ENCODE measurements at regions not wholly inside any gene's neighbourhood (a gene's known extent, or its start where the extent isn't known, plus 50 kb on each side); places are given as distances from the start of the nearest gene placed in this dataset.

GRCh38 chr13:22839603-22840530 lies 340.9 kb upstream of the SGCG start:
- TF ChIP-seq, protein P1, sequence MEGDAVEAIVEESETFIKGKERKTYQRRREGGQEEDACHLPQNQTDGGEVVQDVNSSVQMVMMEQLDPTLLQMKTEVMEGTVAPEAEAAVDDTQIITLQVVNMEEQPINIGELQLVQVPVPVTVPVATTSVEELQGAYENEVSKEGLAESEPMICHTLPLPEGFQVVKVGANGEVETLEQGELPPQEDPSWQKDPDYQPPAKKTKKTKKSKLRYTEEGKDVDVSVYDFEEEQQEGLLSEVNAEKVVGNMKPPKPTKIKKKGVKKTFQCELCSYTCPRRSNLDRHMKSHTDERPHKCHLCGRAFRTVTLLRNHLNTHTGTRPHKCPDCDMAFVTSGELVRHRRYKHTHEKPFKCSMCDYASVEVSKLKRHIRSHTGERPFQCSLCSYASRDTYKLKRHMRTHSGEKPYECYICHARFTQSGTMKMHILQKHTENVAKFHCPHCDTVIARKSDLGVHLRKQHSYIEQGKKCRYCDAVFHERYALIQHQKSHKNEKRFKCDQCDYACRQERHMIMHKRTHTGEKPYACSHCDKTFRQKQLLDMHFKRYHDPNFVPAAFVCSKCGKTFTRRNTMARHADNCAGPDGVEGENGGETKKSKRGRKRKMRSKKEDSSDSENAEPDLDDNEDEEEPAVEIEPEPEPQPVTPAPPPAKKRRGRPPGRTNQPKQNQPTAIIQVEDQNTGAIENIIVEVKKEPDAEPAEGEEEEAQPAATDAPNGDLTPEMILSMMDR (IDR thresholded peaks at IDR 0.05) = no peak
- TF ChIP-seq POLR2A (IDR thresholded peaks at IDR 0.05) = no peak

Data from lower leg skin (tissue), 3 donors.